ENCODE measurements at regions not wholly inside any gene's neighbourhood (a gene's known extent, or its start where the extent isn't known, plus 50 kb on each side); places are given as distances from the start of the nearest gene placed in this dataset.

- ATAC-seq = no peak
- Histone ChIP-seq H3K27me3 (no peaks in the 10 kb centered on the region), H3K4me1 (no peaks in the 10 kb centered on the region), H3K4me3 (no peak overlapping the region), H3K9me3 (peaks cover 0 to 4% (median 0%) of the 10 kb centered on the region in 3 donors), H3K36me3 (no peaks in the 10 kb centered on the region), H3K27ac (no peak overlapping the region)
- 67% methylated on average over 1 of the region's 3 CpGs; no CpG with 5 or more reads in 1 of the 2 donors for WGBS, 2 donors (ENCODE audit: low coverage in 1 of 2)
- no peak for TF ChIP-seq POLR2A (IDR thresholded peaks at IDR 0.05)
These were observed 119.6 kb upstream of the FSTL4 start for GRCh38 chr5:133731951-133732350.

GRCh38 chr5:133730866-133731265 lies 118.5 kb upstream of the FSTL4 start:
- Histone ChIP-seq H3K9me3 (peaks cover 0 to 4% (median 0%) of the 10 kb centered on the region in 3 donors), H3K27ac (no peak overlapping the region), H3K4me3 (no peak overlapping the region), H3K4me1 (no peaks in the 10 kb centered on the region), H3K27me3 (no peaks in the 10 kb centered on the region), H3K36me3 (no peaks in the 10 kb centered on the region)
- TF ChIP-seq EP300 (IDR thresholded peaks at IDR 0.05) (no peak), CTCF (IDR thresholded peaks at IDR 0.05) (no peak), POLR2AphosphoS5 (IDR thresholded peaks at IDR 0.05) (no peak), POLR2A (IDR thresholded peaks at IDR 0.05) (no peak)
- ATAC-seq = no peak
- WGBS, 2 donors (ENCODE audit: low coverage in 1 of 2) = 80 to 82% methylated on average over 5 to 7 of the region's 7 CpGs

- no peak for ATAC-seq
- H3K27me3 ChIP-seq = no peaks in the 10 kb centered on the region
- 57 to 89% methylated on average over 4 to 6 of the region's 6 CpGs for WGBS, 2 donors (ENCODE audit: low coverage in 1 of 2)
- H3K27ac ChIP-seq = no peak overlapping the region
- H3K9me3 ChIP-seq = peaks cover 0 to 4% (median 0%) of the 10 kb centered on the region in 3 donors
- no peaks in the 10 kb centered on the region for H3K4me1 ChIP-seq
- TF ChIP-seq EP300 (IDR thresholded peaks at IDR 0.05) (no peak), POLR2AphosphoS5 (IDR thresholded peaks at IDR 0.05) (no peak), CTCF (IDR thresholded peaks at IDR 0.05) (no peak), POLR2A (IDR thresholded peaks at IDR 0.05) (no peak)
- H3K4me3 ChIP-seq = no peak overlapping the region
- H3K36me3 ChIP-seq = no peaks in the 10 kb centered on the region
These were observed 118.0 kb upstream of the FSTL4 start for GRCh38 chr5:133730346-133730745.

- TF ChIP-seq POLR2A (IDR thresholded peaks at IDR 0.05) (no peak), EP300 (IDR thresholded peaks at IDR 0.05) (no peak)
- 75 to 77% methylated on average over 2 to 3 of the region's 3 CpGs for WGBS, 2 donors (ENCODE audit: low coverage in 1 of 2)
- H3K27me3 ChIP-seq = no peaks in the 10 kb centered on the region
These were observed 117.5 kb upstream of the FSTL4 start for GRCh38 chr5:133729800-133730199.

GRCh38 chr5:133728475-133728874 lies 116.1 kb upstream of the FSTL4 start:
- H3K9me3 ChIP-seq = peaks cover 0 to under 1% (median 0%) of the 10 kb centered on the region in 3 donors
- TF ChIP-seq POLR2AphosphoS5 (IDR thresholded peaks at IDR 0.05) (no peak), EP300 (IDR thresholded peaks at IDR 0.05) (no peak), POLR2A (IDR thresholded peaks at IDR 0.05) (no peak), CTCF (IDR thresholded peaks at IDR 0.05) (no peak)
- peaks cover 5% of the 10 kb centered on the region for H3K27me3 ChIP-seq
- H3K27ac ChIP-seq = no peak overlapping the region
- no peaks in the 10 kb centered on the region for H3K4me1 ChIP-seq
- no peaks in the 10 kb centered on the region for H3K36me3 ChIP-seq
- 86 to 87% methylated on average over 1 of the region's 1 CpG for WGBS, 2 donors (ENCODE audit: low coverage in 1 of 2)
- H3K4me3 ChIP-seq = no peak overlapping the region
- no peak for ATAC-seq

More at GRCh38 chr5:133729800-133730199, 117.5 kb upstream of the FSTL4 start:
- Histone ChIP-seq H3K36me3 (no peaks in the 10 kb centered on the region), H3K9me3 (peaks cover 0 to 4% (median 0%) of the 10 kb centered on the region in 3 donors), H3K4me3 (no peak overlapping the region), H3K27ac (no peak overlapping the region), H3K4me1 (no peaks in the 10 kb centered on the region)
- no peak for ATAC-seq

- Histone ChIP-seq H3K36me3 (no peaks in the 10 kb centered on the region), H3K4me1 (no peaks in the 10 kb centered on the region), H3K27me3 (peaks cover 5% of the 10 kb centered on the region), H3K27ac (no peak overlapping the region), H3K9me3 (peaks cover 0 to 9% (median 0%) of the 10 kb centered on the region in 3 donors), H3K4me3 (no peak overlapping the region)
- no peak for TF ChIP-seq POLR2A (IDR thresholded peaks at IDR 0.05)
- no peak for TF ChIP-seq EP300 (IDR thresholded peaks at IDR 0.05)
- TF ChIP-seq CTCF (IDR thresholded peaks at IDR 0.05) = no peak
- TF ChIP-seq POLR2AphosphoS5 (IDR thresholded peaks at IDR 0.05) = no peak
- ATAC-seq = no peak
- WGBS, 2 donors (ENCODE audit: low coverage in 1 of 2) = 18 to 60% methylated on average over 1 to 2 of the region's 2 CpGs
These were observed 115.3 kb upstream of the FSTL4 start for GRCh38 chr5:133727636-133728035.

Measured in gastroesophageal sphincter (tissue), 4 donors.